ENCODE measurements at regions not wholly inside any gene's neighbourhood (a gene's known extent, or its start where the extent isn't known, plus 50 kb on each side); places are given as distances from the start of the nearest gene placed in this dataset.

GRCh38 chr2:239520811-239521517 lies 120.1 kb upstream of the HDAC4 start:
- FAIRE-seq: no peak

GRCh38 chr2:239519921-239520585 lies 119.2 kb upstream of the HDAC4 start:
- no peak for FAIRE-seq

GRCh38 chr2:239519089-239519920 lies 118.5 kb upstream of the HDAC4 start:
- no peak for FAIRE-seq

- FAIRE-seq: no peak
Measured at GRCh38 chr2:239518286-239519088, 117.7 kb upstream of the HDAC4 start.

- FAIRE-seq: no peak
Measured at GRCh38 chr2:239517686-239518085, 116.9 kb upstream of the HDAC4 start.

- no peak for FAIRE-seq
Measured at GRCh38 chr2:239516954-239517305, 116.1 kb upstream of the HDAC4 start.

- no peak for FAIRE-seq
Measured at GRCh38 chr2:239516286-239516953, 115.6 kb upstream of the HDAC4 start.

- FAIRE-seq: no peak
Measured at GRCh38 chr2:239514754-239515530, 114.1 kb upstream of the HDAC4 start.

- FAIRE-seq: no peak
Measured at GRCh38 chr2:239512054-239512453, 111.2 kb upstream of the HDAC4 start.

GRCh38 chr2:239509373-239510143 lies 108.7 kb upstream of the HDAC4 start:
- no peak for FAIRE-seq

- FAIRE-seq: no peak
Measured at GRCh38 chr2:239508261-239508660, 107.4 kb upstream of the HDAC4 start.

- no peak for FAIRE-seq
Measured at GRCh38 chr2:239507576-239508258, 106.9 kb upstream of the HDAC4 start.

- no peak for FAIRE-seq
Measured at GRCh38 chr2:239506961-239507360, 106.1 kb upstream of the HDAC4 start.

GRCh38 chr2:239506101-239506857 lies 105.5 kb upstream of the HDAC4 start:
- FAIRE-seq: no peak

- FAIRE-seq: no peak
Measured at GRCh38 chr2:239504643-239505235, 103.9 kb upstream of the HDAC4 start.

- no peak for FAIRE-seq
Measured at GRCh38 chr2:239502430-239503186, 101.8 kb upstream of the HDAC4 start.

- no peak for FAIRE-seq
Measured at GRCh38 chr2:239500574-239501550, 100.0 kb upstream of the HDAC4 start.

All from islet of Langerhans (tissue), 1 donor.